NCI-H446 treated with DMSO at 0.1 percent for 48 hours (cell line): ENCODE measurements at regions not wholly inside any gene's neighbourhood (a gene's known extent, or its start where the extent isn't known, plus 50 kb on each side); places are given as distances from the start of the nearest gene placed in this dataset.
"Not testable (repeated sequence)": the region's sequence is repeated elsewhere in the genome, so short reads cannot be mapped to it uniquely, and the experiment has no call there.

Experiments used
- DNase-seq: peaks from one replicate; lab custom pipeline; 2025; lab: John Stamatoyannopoulos, UW

- no peak for DNase-seq
Observed at GRCh38 chr5:90056911-90057705, 352.4 kb downstream of the CETN3 start.

- DNase-seq = no peak
Observed at GRCh38 chr5:90055831-90056328, 353.7 kb downstream of the CETN3 start.

GRCh38 chr5:90054612-90055011, 354.9 kb downstream of the CETN3 start:
- no peak for DNase-seq

- DNase-seq = no peak
Observed at GRCh38 chr5:90051756-90052155, 357.8 kb downstream of the CETN3 start.

DNA sequence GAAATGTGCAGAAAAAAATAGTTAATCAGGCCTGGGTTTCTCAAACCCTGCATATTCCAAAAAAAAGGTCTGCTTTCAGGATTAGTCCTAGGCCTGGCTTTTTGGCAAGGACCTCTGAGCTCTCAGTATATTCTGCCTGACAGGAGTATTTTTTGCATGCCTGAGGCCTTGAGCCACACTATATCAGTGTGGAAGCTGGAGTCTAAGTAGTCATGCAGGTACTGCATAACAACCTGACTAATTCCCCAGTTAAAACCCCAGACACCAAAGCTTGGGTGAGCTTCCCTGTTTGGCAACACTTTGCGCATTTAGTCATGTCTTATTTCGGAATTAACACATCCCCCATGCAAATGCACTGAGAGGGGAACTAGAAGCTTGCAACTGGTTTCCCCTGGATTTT, 359.5 kb downstream of the CETN3 start:
- no peak for DNase-seq

DNA sequence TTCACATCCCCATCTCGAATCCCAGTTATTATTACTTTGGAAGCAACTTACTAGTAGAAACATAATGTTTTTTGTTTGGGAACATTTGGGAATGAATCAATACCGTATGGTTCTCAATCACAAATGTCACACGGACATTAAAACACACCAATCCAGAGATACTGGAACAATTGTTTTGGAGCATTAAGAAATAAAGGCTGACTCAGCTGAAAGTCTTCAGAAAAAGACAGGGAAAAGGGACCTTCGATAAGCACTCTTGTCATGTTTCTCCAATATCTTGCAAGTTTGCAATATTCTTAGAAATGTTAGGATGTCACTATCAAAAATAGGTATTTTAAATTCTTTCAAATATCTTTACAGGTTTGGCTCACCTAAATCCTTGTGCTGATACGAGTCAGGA, 362.4 kb downstream of the CETN3 start:
- DNase-seq = no peak

DNA sequence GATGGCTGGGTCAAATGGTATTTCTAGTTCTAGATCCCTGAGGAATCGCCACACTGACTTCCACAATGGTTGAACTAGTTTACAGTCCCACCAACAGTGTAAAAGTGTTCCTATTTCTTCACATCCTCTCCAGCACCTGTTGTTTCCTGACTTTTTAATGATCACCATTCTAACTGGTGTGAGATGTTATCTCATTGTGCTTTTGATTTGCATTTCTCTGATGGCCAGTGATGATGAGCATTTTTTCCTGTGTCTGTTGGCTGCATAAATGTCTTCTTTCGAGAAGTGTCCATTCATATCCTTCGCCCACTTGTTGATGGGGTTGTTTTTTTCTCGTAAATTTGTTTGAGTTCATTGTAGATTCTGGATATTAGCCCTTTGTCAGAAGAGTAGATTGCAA, 369.5 kb downstream of the CETN3 start:
- DNase-seq = not testable (repeated sequence)

- DNase-seq = no peak
Observed at GRCh38 chr5:90037646-90038045, 371.9 kb downstream of the CETN3 start.

GRCh38 chr5:90022711-90023053, 386.9 kb downstream of the CETN3 start:
- DNase-seq = no peak

- peak; percentile 3 for DNase-seq
Observed at GRCh38 chr5:90022002-90022710, 387.4 kb downstream of the CETN3 start.

GRCh38 chr5:90020575-90021538, 388.7 kb downstream of the CETN3 start:
- peak; percentile 53 for DNase-seq

DNA sequence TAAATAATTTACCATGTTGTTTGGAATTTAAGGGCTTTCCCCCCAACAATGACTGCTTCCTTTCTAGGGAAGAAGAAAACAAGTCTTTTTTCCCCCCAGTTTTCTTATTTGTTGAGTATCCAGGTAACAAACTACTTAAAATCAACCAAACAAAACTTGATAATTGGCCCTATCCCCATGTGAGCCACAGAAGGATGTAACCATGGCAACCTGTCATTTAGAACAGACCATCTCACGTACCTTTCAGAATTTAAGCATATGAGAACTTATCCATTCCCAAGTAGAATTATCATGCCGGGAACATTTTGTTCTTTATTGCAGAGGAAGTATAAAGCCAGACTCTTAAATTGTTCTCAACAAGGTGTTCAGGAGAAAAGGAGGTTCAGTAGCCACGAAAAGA, 392.3 kb downstream of the CETN3 start:
- no peak for DNase-seq

DNA sequence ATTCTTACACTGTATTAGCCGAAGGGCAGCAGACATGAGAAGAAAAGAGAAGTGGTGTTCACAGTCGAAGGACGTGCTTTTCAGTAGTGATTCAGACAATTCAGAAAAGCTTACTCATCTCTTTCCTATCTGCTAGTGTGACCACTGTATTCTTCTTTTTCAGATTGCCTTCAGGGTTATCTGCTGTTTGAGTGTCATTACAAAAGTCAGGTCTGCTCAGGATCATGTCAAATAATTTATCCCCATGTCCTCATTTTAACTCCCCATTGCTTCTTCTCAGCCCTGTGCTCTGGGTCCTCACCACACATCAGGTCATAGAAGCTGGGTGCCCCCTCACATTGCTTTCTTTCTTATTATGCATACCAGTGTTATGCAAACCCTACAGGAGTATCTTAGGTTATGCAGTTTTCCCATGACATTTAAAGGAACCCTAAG, 394.0 kb downstream of the CETN3 start:
- DNase-seq = no peak

- no peak for DNase-seq
Observed at GRCh38 chr5:90014420-90014819, 395.1 kb downstream of the CETN3 start.

- DNase-seq = no peak
Observed at GRCh38 chr5:90000351-90000750, 409.2 kb downstream of the CETN3 start.

DNA sequence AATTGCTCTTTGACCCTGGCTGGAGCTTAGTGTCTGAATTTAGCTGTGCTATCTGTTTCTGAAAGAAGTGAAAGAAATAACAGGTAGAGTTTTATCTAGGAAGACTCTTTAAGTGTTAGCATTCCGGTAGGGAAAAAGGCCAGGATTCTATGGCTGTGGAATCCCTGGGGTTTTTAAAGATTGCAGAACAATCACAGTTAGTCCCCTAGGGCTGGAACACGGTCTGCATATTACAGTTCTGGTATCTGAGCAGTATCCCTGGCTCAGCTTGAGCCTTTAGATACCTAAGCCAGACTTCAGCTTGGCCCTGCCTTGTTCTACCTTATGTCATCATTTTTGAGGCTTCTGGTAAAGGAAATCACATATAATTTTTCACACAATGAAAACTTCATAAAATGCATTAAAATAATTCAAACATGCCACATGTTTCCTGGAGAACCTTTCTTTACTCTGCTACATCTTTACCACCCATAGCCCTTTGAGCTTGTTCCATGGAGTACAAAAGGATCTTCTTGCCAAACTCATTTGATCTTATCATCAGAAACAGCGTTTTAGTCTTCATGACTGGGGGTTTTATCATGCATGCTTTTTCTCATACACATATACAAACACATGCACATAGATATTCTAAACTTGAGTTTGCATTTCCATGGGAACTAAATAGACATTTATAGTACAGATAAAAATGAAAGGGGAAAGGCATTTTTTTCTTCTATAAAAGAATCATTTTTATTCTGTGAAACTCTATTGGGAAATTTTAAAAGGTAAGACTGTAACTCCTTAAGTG, 410.8 kb downstream of the CETN3 start:
- DNase-seq = no peak

- no peak for DNase-seq
Observed at GRCh38 chr5:89996890-89997289, 412.7 kb downstream of the CETN3 start.

DNA sequence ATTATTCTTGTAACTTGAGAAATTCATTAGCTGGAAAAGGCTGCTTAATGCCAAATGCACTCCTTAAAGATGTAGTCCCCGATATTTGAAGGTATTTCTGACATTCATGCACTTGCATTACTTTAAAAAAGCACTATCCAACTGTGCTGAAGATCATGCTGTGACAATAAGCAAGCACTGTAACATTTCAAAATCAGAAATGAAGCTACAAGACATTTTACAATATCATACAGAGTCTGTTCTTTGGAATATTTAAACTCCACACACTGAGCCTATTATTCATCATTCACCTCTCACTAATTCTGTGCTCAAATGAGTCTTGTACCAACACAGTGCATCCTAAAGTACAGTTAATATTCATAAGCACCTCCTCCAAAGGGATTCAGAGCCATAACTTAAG, 413.2 kb downstream of the CETN3 start:
- no peak for DNase-seq

- DNase-seq = no peak
Observed at GRCh38 chr5:89994266-89994665, 415.3 kb downstream of the CETN3 start.

- DNase-seq = no peak
Observed at GRCh38 chr5:89992201-89992600, 417.4 kb downstream of the CETN3 start.

DNA sequence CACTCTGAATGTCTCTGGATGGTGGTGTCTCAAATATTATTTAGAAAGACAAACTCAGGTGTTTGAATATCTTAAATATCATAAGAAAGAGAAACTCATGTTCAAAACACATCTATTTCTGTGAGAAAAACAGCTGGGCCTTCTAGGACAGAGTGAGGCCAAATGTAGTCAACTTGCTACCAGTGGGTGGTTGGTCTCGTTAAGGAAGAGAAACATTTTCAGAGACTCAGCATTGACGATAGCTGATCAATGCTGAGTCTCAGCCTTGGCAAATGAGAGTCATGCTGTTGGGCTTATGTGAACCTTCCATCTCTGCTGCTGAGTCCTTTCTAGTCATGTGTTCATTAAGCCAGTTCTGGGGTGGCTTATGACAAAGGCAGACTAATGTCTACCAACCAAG, 418.0 kb downstream of the CETN3 start:
- no peak for DNase-seq
